H9 (cell line): ENCODE measurements at regions not wholly inside any gene's neighbourhood (a gene's known extent, or its start where the extent isn't known, plus 50 kb on each side); places are given as distances from the start of the nearest gene placed in this dataset.

Source experiments
- DNase-seq: peaks from one replicate; pipeline ENCODE4 v3.0.0-alpha.2; 2017
- H2AFZ ChIP-seq: one replicate; pipeline ENCODE4 v1.6.1; 2013; ENCODE audit warnings: mild to moderate bottlenecking, low read length, control low read depth, moderate library complexity
- H2AK5ac ChIP-seq: 2 replicates; pipeline ENCODE4 v1.6.1; 2013; ENCODE audit warnings: low read length, control low read depth, mixed read lengths; ENCODE audit not compliant: insufficient read length
- H2BK120ac ChIP-seq: one replicate; pipeline ENCODE4 v1.6.1; 2013; ENCODE audit warnings: low read depth, mild to moderate bottlenecking, low read length, control low read depth, inconsistent platforms; ENCODE audit not compliant: poor library complexity, severe bottlenecking
- H2BK12ac ChIP-seq: 2 replicates; pipeline ENCODE4 v1.6.1; 2013; ENCODE audit warnings: low read length, control low read depth, mixed read lengths, low read depth; ENCODE audit not compliant: insufficient read length
- H2BK15ac ChIP-seq: 2 replicates; pipeline ENCODE4 v1.6.1; 2013; ENCODE audit warnings: low read depth, low read length, control low read depth
- H2BK20ac ChIP-seq: one replicate; pipeline ENCODE4 v1.6.1; 2013; ENCODE audit warnings: low read depth, mild to moderate bottlenecking, low read length, control low read depth, inconsistent platforms; ENCODE audit not compliant: poor library complexity, severe bottlenecking
- H2BK5ac ChIP-seq: 2 replicates; pipeline ENCODE4 v1.6.1; 2013; ENCODE audit warnings: low read length, control low read depth, mixed read lengths; ENCODE audit not compliant: insufficient read length
- H3K14ac ChIP-seq: 2 replicates; pipeline ENCODE4 v1.6.1; 2013; ENCODE audit warnings: low read length, control low read depth; ENCODE audit not compliant: insufficient read depth
- H3K18ac ChIP-seq: 2 replicates; pipeline ENCODE4 v1.6.1; 2013; ENCODE audit warnings: low read depth, mild to moderate bottlenecking, mixed read lengths, low read length, control low read depth; ENCODE audit not compliant: insufficient read length
- H3K23ac ChIP-seq: 2 replicates; pipeline ENCODE4 v1.6.1; 2013; ENCODE audit warnings: low read length, control low read depth, mixed read lengths, low read depth; ENCODE audit not compliant: insufficient read length
- H3K23me2 ChIP-seq: 2 replicates; pipeline ENCODE4 v1.6.1; 2013; ENCODE audit warnings: low read depth, mild to moderate bottlenecking, mixed read lengths, low read length, control low read depth; ENCODE audit not compliant: insufficient read length, poor library complexity, severe bottlenecking
- H3K27ac ChIP-seq: 2 replicates; pipeline ENCODE4 v1.5.1; 2013; ENCODE audit warnings: low read length, control low read depth, mixed read lengths, low read depth; ENCODE audit not compliant: insufficient read length
- H3K27me3 ChIP-seq: 2 replicates; pipeline ENCODE4 v1.6.1; 2013; ENCODE audit warnings: low read length, control low read depth, inconsistent platforms; ENCODE audit not compliant: insufficient read depth
- H3K4ac ChIP-seq: 2 replicates; pipeline ENCODE4 v1.6.1; 2013; ENCODE audit warnings: low read depth, mild to moderate bottlenecking, control low read depth, inconsistent platforms, low read length, moderate library complexity
- H3K4me1 ChIP-seq: 2 replicates; pipeline ENCODE4 v1.6.1; 2013; ENCODE audit warnings: low read length, control low read depth, inconsistent platforms; ENCODE audit not compliant: insufficient read depth
- H3K4me2 ChIP-seq: 2 replicates; pipeline ENCODE4 v1.6.1; 2013; ENCODE audit warnings: low read length, control low read depth, mixed read lengths; ENCODE audit not compliant: insufficient read length, insufficient read depth
- H3K56ac ChIP-seq: 2 replicates; pipeline ENCODE4 v1.6.1; 2013; ENCODE audit warnings: low read depth, mild to moderate bottlenecking, mixed read lengths, low read length, control low read depth; ENCODE audit not compliant: insufficient read length
- H3K79me1 ChIP-seq: 2 replicates; pipeline ENCODE4 v1.6.1; 2013; ENCODE audit warnings: low read depth, mild to moderate bottlenecking, moderate library complexity, low read length, control low read depth, inconsistent platforms; ENCODE audit not compliant: insufficient read depth, poor library complexity, severe bottlenecking
- H3K79me2 ChIP-seq: 2 replicates; pipeline ENCODE4 v1.6.1; 2013; ENCODE audit warnings: low read length, control low read depth, inconsistent platforms; ENCODE audit not compliant: insufficient read depth
- H3K9ac ChIP-seq: 2 replicates; pipeline ENCODE4 v1.6.1; 2013; ENCODE audit warnings: low read length, control low read depth, mixed read lengths; ENCODE audit not compliant: insufficient read length; ENCODE audit errors: extremely low read depth
- H3K9me3 ChIP-seq: one replicate; pipeline ENCODE4 v1.6.1; 2013; ENCODE audit warnings: low read depth, low read length, inconsistent platforms; ENCODE audit not compliant: control insufficient read depth
- H3T11ph ChIP-seq: one replicate; pipeline ENCODE4 v1.6.1; 2013; ENCODE audit warnings: mild to moderate bottlenecking, low read length, control low read depth, inconsistent platforms
- H4K20me1 ChIP-seq: one replicate; pipeline ENCODE4 v1.6.1; 2013; ENCODE audit not compliant: control insufficient read depth, insufficient read length, insufficient read depth
- H4K5ac ChIP-seq: 2 replicates; pipeline ENCODE4 v1.6.1; 2013; ENCODE audit warnings: low read depth, mild to moderate bottlenecking, mixed read lengths, low read length, control low read depth; ENCODE audit not compliant: insufficient read length
- H4K8ac ChIP-seq: replicated peaks from 2 replicates; pipeline ENCODE4 v1.6.1; 2013; ENCODE audit warnings: low read length, control low read depth, mixed read lengths, low read depth; ENCODE audit not compliant: insufficient read length
- H4K91ac ChIP-seq: 2 replicates; pipeline ENCODE4 v1.6.1; 2013; ENCODE audit warnings: low read depth, mild to moderate bottlenecking, moderate library complexity, mixed read lengths, low read length, control low read depth; ENCODE audit not compliant: insufficient read length
- H3K27ac Mint-ChIP-seq, 3 experiments: 2 replicates in 2 of 3; 3 replicates in 1 of 3; pipeline ENCODE4 v1.8.0; 2020 to 2021; ENCODE audit warnings: mixed read lengths in 3 of 3, mild to moderate bottlenecking in 1 of 3, moderate library complexity in 1 of 3
- H3K27me3 Mint-ChIP-seq: 2 replicates; pipeline ENCODE4 v1.8.0; 2021; ENCODE audit warnings: low read depth, mild to moderate bottlenecking, moderate library complexity, mixed read lengths
- H3K36me3 Mint-ChIP-seq, 3 experiments: 2 replicates in 2 of 3; 3 replicates in 1 of 3; pipeline ENCODE4 v1.8.0; 2020 to 2021; ENCODE audit warnings: low read depth in 3 of 3, mixed read lengths in 3 of 3; ENCODE audit not compliant: insufficient read depth in 1 of 3
- H3K4me1 Mint-ChIP-seq, 2 experiments: 2 replicates each; pipeline ENCODE4 v1.8.0; 2020; ENCODE audit warnings: mixed read lengths in 2 of 2
- H3K4me3 Mint-ChIP-seq, 2 experiments: 2 replicates in 1 of 2; 3 replicates in 1 of 2; pipeline ENCODE4 v1.8.0; 2020 to 2021; ENCODE audit warnings: mild to moderate bottlenecking in 2 of 2, mixed read lengths in 2 of 2, moderate library complexity in 1 of 2
- H3K9me3 Mint-ChIP-seq, 2 experiments: 2 replicates in 1 of 2; 3 replicates in 1 of 2; pipeline ENCODE4 v1.8.0; 2020; ENCODE audit warnings: mild to moderate bottlenecking in 2 of 2, mixed read lengths in 2 of 2, moderate library complexity in 1 of 2
- CTCF ChIP-seq: fragments of 200-600 bp; sonication (generic); conservative IDR thresholded peaks from 3 replicates; pipeline ENCODE4 v1.8.0; 2021; ENCODE audit warnings: antibody characterized with exemption, mild to moderate bottlenecking
- WGBS: extraction: QIAGEN DNeasy Blood & Tissue Kit; methylation state at CpG from one replicate; pipeline ENCODE4 v1.1.7; 2013; ENCODE audit warnings: missing lambda C conversion rate, low lambda C conversion rate, mixed read lengths; ENCODE audit not compliant: insufficient read length; ENCODE audit errors: extremely low coverage; 5-methylcytosine and 5-hydroxymethylcytosine counted together

GRCh38 chr17:22202702-22203101 lies 510.4 kb downstream of the KCNJ18 start:
- Histone ChIP-seq H3K56ac (no peak overlapping the region), H2AFZ (no peak overlapping the region), H2AK5ac (no peak overlapping the region), H3K9ac (no peak overlapping the region), H3K23me2 (no peaks in the 10 kb centered on the region), H3K23ac (no peak overlapping the region), H4K20me1 (no peaks in the 10 kb centered on the region), H4K5ac (no peak overlapping the region), H2BK15ac (no peak overlapping the region), H3K79me2 (no peaks in the 10 kb centered on the region), H3K79me1 (no peaks in the 10 kb centered on the region), H3K4me1 (no peaks in the 10 kb centered on the region), H3K4me2 (no peak overlapping the region), H2BK5ac (no peak overlapping the region), H3K14ac (no peak overlapping the region), H3K4ac (no peak overlapping the region), H3K18ac (no peak overlapping the region), H4K8ac (no peak overlapping the region), H3T11ph (no peak overlapping the region), H2BK12ac (no peak overlapping the region), H3K9me3 (no peaks in the 10 kb centered on the region), H3K27ac (no peak overlapping the region), H2BK120ac (no peak overlapping the region), H3K27me3 (no peaks in the 10 kb centered on the region), H2BK20ac (no peak overlapping the region), H4K91ac (no peak overlapping the region)
- Mint-ChIP-seq H3K4me1 (no peaks in the 10 kb centered on the region), H3K36me3 (peaks cover 13 to 18% (median 14%) of the 10 kb centered on the region in 3 experiments; a peak in 6 of 7 replicates), H3K27ac (no peak overlapping the region), H3K9me3 (peaks cover 73 to 84% of the 10 kb centered on the region in 2 experiments), H3K27me3 (peaks cover 2% of the 10 kb centered on the region), H3K4me3 (no peak overlapping the region)
- TF ChIP-seq CTCF: no peak
- DNase-seq: no peak
- no CpG with 5 or more reads among the region's 20 CpGs for WGBS
